ENCODE measurements at regions not wholly inside any gene's neighbourhood (a gene's known extent, or its start where the extent isn't known, plus 50 kb on each side); places are given as distances from the start of the nearest gene placed in this dataset.

GRCh38 chr16:9370061-9370491 is 278.6 kb downstream of the HAPSTR1 start:
- Histone ChIP-seq H2AFZ (ENCODE audit: low read depth, low read length) (no peak overlapping the region), H3K79me2 (ENCODE audit: control insufficient read depth, insufficient read depth, low read length) (no peaks in the 10 kb centered on the region), H3K27me3 (ENCODE audit: control insufficient read depth in 2 of 2, insufficient read depth in 2 of 2, low read length in 2 of 2) (no peaks in the 10 kb centered on the region), H3K9me1 (replicated peaks; ENCODE audit: control insufficient read depth, extremely low read depth, insufficient read depth, low read length) (no peaks in the 10 kb centered on the region), H3K27ac (ENCODE audit: insufficient read depth, low read depth, low read length) (no peak overlapping the region), H3K4me1 (ENCODE audit: control insufficient read depth, extremely low read depth, insufficient read depth, low read length) (peaks cover 8% of the 10 kb centered on the region), H3K4me3 (replicated peaks in 1 of 3; ENCODE audit: insufficient read depth in 1 of 3, low read depth in 1 of 3, low read length in 3 of 3) (no peak overlapping the region), H4K20me1 (replicated peaks; ENCODE audit: control insufficient read depth, extremely low read depth, insufficient read depth, low read length) (no peaks in the 10 kb centered on the region), H3K9me3 (replicated peaks; ENCODE audit: control insufficient read depth, insufficient read depth, low read length) (no peaks in the 10 kb centered on the region), H3K9ac (replicated peaks; ENCODE audit: extremely low read depth, insufficient read depth, low read length) (no peak overlapping the region), H3K4me2 (ENCODE audit: insufficient read depth, low read length) (no peak overlapping the region), H3K36me3 (ENCODE audit: control insufficient read depth in 2 of 2, extremely low read depth in 1 of 2, insufficient read depth in 2 of 2, low read length in 2 of 2) (no peaks in the 10 kb centered on the region)
- CTCF ChIA-PET: no interaction called here
- POLR2A ChIA-PET: no interaction called here
- BruUV-seq (replicated peaks): no TSS peak
- dilution Hi-C loops (cut with MboI; ENCODE audit: extremely low pct_ligation_motif_present, low sequenced_read_pairs) (no loop called here), intact Hi-C loops (cut with micrococcal nuclease) (no loop called here)
- TF ChIP-seq POLR2A (IDR thresholded peaks at IDR 0.05; ENCODE audit: low read depth, low read length) (no peak), MYC (IDR thresholded peaks at IDR 0.05; ENCODE audit: low read depth, low read length) (no peak), EZH2 (IDR thresholded peaks at IDR 0.05; ENCODE audit: borderline replicate concordance, low read depth, low read length, severe bottlenecking) (no peak), MAX (IDR thresholded peaks at IDR 0.05; ENCODE audit: insufficient read depth, insufficient read length) (no peak), JUN (IDR thresholded peaks at IDR 0.05; ENCODE audit: borderline replicate concordance, insufficient read depth, insufficient read length, low read depth) (no peak), POLR2AphosphoS5 (IDR thresholded peaks at IDR 0.05; ENCODE audit: insufficient read depth, low read depth, low read length) (no peak), GATA2 (IDR thresholded peaks at IDR 0.05; ENCODE audit: insufficient read depth, insufficient read length, low read depth, low read length) (no peak), CTCF (IDR thresholded peaks at IDR 0.05; ENCODE audit: extremely low read depth in 1 of 2, insufficient read depth in 1 of 2, low read depth in 1 of 2, low read length in 2 of 2) (no peak), FOS (IDR thresholded peaks at IDR 0.05; ENCODE audit: borderline replicate concordance, insufficient read depth, low read length) (no peak)
- no peak for DNase-seq (ENCODE audit: low read depth, low spot score)
- no peak for FAIRE-seq
